Hematopoietic multipotent progenitor cell treated with erythropoietin and hydrocortisone succinate and interleukin-3 and kit ligand, for 17 days (in vitro differentiated cells): ENCODE measurements at regions not wholly inside any gene's neighbourhood (a gene's known extent, or its start where the extent isn't known, plus 50 kb on each side); places are given as distances from the start of the nearest gene placed in this dataset.
"Not testable (repeated sequence)": the region's sequence is repeated elsewhere in the genome, so short reads cannot be mapped to it uniquely, and the experiment has no call there.

Experiments
- DNase-seq: peaks from one replicate; pipeline ENCODE4 v3.0.0-alpha.2; 2015; ENCODE audit warnings: low spot score

GRCh38 chr13:46498650-46499049, 54.3 kb upstream of the LRCH1 start:
- DNase-seq, result no peak

- no peak for DNase-seq
Measured at GRCh38 chr13:46496086-46496485, 56.9 kb upstream of the LRCH1 start.

DNA sequence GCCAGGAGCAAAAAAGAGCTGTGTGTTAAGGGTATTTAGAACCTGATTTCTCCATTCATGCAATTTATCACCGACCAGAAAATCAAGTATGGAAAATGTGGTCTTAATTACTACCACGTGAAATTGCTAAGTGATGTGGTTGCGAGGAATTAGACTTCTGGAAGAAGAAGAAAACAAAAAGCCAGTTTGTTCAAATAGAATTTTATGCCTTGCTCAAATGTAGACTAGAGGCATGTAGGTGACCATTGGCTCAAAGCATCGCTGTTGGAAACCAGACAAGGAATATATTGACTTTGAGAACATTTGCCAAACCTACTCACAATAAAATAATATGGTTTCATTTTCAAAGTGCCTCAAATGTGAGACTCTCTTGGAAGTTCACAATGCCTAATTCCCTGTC, 57.3 kb upstream of the LRCH1 start:
- DNase-seq, result no peak

DNA sequence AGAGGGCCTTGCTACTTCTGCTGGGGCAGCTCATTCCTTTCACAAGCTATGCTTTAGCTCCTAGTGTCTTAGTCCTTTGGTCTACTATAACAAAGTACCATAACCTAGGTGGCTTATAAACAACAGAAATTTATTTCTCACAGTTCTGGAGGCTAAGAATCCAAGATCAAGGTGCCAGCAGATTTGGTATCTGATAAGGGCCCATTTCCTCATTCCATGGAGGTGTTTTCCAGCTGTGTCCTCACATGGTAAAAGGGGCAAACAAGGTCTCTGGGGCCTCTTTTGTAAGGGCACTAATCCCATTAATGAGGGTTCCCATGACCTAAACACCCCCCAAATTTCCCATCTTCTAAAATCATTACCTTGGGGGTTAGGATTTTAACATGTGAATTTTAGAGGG, 57.9 kb upstream of the LRCH1 start:
- DNase-seq, result no peak

DNA sequence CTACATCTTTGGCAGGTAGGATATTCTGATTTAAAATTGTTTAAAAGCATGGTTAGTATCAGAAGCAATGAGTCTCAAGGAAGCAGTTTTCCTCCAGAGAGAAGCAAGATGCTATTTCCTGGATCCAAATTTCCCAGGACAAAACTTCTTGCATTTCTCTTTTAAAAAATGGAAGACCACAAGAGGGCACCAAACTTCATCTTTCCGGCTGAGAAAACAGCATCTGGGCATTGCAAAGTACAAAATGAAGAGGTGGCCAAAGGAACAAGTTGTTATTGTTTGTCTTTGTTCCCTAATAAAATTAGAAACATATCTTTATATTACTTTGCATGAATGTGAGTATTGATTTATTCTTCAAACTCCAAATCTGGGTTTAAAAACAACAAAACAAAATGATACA, 60.0 kb upstream of the LRCH1 start:
- peak; percentile 13 for DNase-seq

- no peak for DNase-seq
Measured at GRCh38 chr13:46491641-46492040, 61.3 kb upstream of the LRCH1 start.

- DNase-seq, result not testable (repeated sequence)
Measured at GRCh38 chr13:46490713-46491112, 62.3 kb upstream of the LRCH1 start.

DNA sequence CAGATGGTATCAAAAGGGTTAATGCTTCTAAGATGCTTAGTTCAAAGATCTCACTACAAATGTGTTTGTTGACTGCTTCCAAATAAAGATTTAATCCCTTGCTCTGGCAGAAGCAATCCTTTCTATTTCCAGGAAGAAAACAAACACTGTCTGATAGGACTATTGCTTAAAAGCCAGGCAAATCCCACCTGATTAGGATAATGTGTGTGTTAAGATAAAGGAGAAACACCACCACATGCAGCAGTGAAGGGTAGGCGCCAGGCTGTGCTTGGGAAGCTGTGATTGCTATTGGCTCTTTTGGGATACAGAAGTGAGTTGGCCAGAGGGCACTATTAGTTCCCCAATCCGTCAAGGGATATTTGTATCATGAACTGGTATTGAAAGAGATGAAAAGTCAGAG, 62.8 kb upstream of the LRCH1 start:
- DNase-seq, result no peak

DNA sequence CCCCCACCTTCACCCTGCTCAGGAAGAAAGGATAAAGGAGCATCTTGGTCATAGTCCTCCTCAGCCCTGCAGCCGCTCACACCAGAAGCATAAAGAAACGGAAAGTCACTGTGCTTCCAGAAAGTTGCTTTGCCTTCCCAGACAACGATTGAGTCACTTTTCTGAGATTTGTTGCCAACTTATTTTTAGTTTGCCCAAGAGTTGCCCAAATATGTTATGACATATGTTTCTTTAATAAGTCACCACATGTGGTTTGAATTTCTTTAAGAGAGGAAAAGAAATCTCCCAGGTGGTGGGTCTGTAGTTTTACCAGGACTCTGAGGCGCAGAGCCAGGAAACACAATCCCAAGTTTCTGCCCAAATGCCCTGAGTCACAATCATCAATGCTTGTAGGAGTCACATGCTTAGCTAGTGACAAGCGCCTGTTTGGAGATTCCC, 63.4 kb upstream of the LRCH1 start:
- no peak for DNase-seq

DNA sequence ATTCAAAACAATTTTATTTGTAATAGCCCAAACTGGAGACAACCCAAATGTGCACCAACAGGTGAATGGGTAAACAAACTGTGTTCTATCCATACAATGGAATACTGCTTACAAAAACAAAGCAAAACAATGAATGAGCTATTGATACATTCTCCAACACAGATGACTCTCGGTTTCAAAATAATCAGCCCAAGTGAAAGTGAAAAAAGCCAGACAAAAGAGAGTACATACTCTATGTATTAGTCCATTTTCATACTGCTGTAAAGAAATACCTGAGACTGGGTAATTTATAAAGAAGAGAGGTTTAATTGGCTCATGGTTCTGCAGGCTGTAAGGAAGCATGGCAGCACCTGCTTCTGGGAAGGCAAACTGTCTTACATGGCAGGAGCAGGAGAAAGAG, 65.2 kb upstream of the LRCH1 start:
- no peak for DNase-seq

- no peak for DNase-seq
Measured at GRCh38 chr13:46486270-46486669, 66.7 kb upstream of the LRCH1 start.

- DNase-seq, result no peak
Measured at GRCh38 chr13:46484561-46484960, 68.4 kb upstream of the LRCH1 start.

DNA sequence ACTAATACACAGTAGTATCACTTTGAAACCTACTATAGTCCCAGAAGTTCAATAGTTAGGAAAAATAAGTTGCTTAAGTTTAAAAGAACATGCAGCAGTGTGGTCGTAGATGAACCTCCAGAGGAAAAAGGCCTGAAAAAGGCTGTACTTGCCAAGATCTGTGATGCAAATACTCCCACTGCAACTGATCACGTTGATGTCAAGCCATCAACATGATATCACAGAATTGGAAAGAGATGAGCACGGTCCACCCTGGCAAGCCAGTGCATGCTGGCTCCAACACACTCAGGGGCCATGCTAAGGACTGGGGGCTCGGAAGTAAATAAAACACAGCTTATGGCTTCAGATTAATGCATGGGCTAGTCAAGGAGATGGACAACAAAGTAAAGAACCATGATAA, 71.8 kb upstream of the LRCH1 start:
- no peak for DNase-seq

- DNase-seq, result no peak
Measured at GRCh38 chr13:46480131-46480530, 72.8 kb upstream of the LRCH1 start.

GRCh38 chr13:46479691-46480090, 73.3 kb upstream of the LRCH1 start:
- no peak for DNase-seq

GRCh38 chr13:46479283-46479682, 73.7 kb upstream of the LRCH1 start:
- no peak for DNase-seq

- DNase-seq, result no peak
Measured at GRCh38 chr13:46478651-46479050, 74.3 kb upstream of the LRCH1 start.

DNA sequence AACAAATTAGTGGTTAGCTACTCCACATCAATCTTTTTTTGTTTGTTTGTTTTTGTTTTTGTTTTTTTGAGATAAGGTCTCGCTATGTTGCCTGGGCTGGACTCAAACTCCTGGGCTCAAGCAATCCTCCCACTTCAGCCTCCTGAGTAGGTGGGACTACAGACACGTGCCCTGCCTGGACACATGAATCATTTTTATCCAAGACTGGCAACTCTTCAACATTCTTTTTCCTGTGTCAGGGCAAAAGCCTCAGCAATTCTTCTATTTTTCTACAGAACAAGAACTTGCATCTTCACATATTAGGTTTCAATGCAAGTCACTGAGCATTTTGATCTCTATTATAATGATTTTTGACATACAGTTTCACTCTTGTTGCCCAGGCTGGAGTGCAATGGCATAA, 76.8 kb upstream of the LRCH1 start:
- DNase-seq, result no peak

DNA sequence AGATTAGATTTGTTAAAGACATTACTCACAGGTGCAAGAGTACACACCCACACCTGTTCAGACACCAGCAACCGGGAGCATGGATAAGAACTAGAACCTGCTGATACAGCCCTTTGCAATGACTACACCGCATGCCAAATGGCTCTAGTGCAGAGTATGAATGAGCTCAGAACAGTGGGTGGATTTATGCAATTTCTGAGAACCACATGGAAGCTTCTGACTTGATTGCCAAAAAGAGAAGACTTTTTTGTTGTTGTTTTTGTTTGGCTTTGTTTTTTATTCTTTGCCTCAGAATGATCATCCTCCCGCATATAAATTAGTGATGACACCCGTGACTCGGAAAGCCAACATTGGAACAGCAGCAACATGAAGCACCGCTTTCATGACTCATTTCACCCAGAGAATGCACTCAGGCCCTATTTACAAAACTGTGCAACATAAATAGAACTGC, 77.4 kb upstream of the LRCH1 start:
- no peak for DNase-seq

DNA sequence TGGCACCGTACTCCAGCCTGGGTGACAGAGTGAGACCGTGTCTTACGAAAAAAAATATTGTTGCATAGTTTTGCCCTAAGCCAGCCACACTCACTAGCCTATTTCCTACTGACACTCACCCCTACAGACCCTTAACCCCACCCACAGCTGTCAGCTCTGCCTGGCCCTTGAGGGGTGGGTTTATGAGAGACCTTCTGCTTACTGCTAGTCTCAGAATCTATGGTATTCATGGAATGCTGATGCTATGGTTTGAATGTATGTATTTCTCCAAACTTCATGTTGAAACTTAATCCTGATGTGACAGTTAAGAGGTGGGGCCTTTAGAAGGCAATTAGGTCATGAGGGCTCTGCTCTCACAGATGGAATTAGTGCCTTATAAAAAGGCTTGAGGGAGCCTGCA, 79.2 kb upstream of the LRCH1 start:
- no peak for DNase-seq

DNA sequence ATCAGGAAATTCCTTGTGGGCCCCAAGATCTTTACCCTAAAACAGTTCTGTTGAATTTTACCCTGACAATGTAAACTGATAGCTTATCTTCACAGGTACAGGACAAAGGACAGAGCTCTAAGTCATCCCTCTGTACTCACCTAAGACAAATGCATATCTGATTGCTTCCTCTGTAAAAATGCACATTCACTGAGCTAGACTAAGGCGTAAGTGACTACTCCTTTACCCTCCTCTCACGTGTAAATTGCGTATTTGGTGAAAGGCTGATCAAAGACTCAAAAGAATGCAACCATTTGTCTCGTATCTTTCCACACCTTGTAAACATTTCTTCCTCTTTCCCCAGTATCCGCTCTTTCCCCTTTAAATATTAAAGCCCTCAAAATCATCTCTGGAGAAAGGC, 80.6 kb upstream of the LRCH1 start:
- DNase-seq, result no peak

DNA sequence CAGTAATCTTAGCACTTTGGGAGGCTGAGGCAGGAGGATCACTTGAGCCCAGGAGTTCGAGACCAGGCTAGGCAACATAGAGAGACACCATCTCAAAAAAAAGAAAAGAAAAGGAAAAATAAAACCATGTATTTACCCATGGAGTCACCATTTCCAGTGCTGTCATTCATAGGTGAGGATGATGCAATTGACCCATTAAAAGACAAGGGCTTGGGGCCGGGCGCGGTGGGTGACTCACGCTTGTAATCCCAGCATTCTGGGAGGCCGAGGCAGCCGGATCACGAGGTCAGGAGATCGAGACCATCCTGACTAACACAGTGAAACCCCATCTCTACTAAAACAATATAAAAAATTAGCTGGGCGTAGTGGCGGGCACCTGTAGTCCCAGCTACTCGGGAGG, 82.6 kb upstream of the RUBCNL start:
- DNase-seq, result not testable (repeated sequence)

DNA sequence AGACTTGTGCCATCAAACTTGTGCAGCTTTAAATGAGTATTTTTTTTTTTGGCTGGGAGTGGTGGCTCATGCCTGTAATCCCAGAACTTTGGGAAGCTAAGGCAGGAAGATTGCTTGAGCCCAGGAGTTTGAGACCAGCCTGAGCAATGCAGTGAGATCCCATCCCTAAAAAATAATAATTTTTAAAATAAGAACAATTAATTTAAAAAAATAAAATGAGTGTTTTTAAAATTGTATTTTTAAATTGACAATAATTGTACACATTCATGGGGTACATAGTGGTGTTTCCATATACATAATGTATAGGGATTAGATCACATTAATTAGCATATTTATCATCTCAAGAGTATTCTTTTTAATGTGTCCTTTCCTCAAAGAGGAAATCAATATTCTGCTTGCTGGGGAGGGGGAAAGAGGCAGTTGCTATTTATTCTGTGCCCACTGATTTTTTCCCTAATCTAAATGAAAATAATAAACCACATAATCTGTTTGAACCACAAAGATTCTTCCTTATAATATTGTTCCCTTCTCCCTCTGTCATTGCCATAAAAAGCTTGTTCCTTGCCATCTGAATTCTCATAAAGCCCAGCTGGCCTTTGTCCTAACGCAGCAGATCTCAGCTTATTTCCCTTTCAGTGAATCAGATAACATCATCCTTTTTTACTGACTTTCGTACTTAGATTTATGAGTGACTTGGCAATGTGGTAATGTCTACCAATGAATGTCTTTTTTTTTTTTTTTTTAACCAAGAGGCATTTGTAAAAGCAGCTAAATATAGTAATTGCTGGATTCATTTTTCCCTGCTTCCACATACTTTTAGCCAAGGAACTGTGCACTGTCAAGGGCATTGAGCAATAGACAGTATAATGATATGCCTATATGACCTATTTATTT, 81.8 kb upstream of the RUBCNL start:
- no peak for DNase-seq

GRCh38 chr13:46467694-46468093, 80.6 kb upstream of the RUBCNL start:
- DNase-seq, result not testable (repeated sequence)
